NCI-H1436 (cell line): ENCODE measurements at regions not wholly inside any gene's neighbourhood (a gene's known extent, or its start where the extent isn't known, plus 50 kb on each side); places are given as distances from the start of the nearest gene placed in this dataset.
"Not testable (repeated sequence)": the region's sequence is repeated elsewhere in the genome, so short reads cannot be mapped to it uniquely, and the experiment has no call there.

ENCODE experiments used
- DNase-seq: peaks from one replicate; lab custom pipeline; 2025; lab: John Stamatoyannopoulos, UW

DNA sequence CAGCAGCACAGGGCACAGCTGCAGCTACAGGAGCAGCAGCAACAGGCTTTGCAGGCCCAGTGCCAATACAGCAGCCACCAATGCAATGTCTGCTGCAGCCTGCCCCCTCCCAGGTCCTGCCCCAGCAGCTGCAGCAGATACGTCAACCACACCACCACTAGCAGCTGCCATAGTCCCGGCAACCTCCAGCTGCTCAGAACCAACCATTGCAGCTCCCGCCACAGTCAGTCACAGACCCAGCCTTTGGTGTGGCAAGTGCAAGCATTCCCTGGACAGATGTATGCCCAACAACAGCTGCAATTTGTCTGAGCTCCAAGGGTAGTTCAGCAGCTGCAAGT, 53.3 kb upstream of the TUBA3E start:
- DNase-seq: no peak

DNA sequence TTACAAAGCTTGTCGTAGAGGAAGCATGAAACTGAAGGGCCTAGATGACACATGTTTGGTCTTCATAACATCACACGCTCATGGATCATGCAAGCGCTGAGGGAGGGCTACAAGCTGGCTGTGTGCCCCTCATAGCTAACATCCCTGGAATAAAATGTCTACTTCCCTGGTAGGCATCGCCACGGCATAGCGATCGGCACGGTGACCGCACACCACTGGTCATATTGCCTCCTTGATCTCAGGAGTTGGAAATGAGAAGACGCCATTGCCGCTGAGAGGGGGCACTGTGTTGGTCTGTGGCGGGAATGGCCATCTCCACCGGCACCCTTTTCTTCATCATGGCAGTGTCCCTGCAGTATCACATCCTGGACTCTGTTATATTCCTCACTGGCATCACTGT, 50.1 kb upstream of the TUBA3E start:
- not testable (repeated sequence) for DNase-seq
